Trophoblast cell (in vitro differentiated cells and primary cell): ENCODE measurements at regions not wholly inside any gene's neighbourhood (a gene's known extent, or its start where the extent isn't known, plus 50 kb on each side); places are given as distances from the start of the nearest gene placed in this dataset.
"Not testable (repeated sequence)": the region's sequence is repeated elsewhere in the genome, so short reads cannot be mapped to it uniquely, and the experiment has no call there.

Source experiments
- DNase-seq, 2 donors: peaks; one replicate each; pipeline ENCODE4 v3.0.0-alpha.2; 2016
- H2AFZ ChIP-seq: 2 replicates; pipeline ENCODE4 v1.6.1; 2013; ENCODE audit warnings: low read length, moderate library complexity, mild to moderate bottlenecking; ENCODE audit not compliant: insufficient read depth, poor library complexity
- H2AK5ac ChIP-seq: 2 replicates; pipeline ENCODE4 v1.6.1; 2013; ENCODE audit warnings: mild to moderate bottlenecking, low read length
- H2BK120ac ChIP-seq: 2 replicates; pipeline ENCODE4 v1.6.1; 2013; ENCODE audit warnings: low read length, mild to moderate bottlenecking, moderate library complexity; ENCODE audit not compliant: insufficient read depth, poor library complexity
- H2BK12ac ChIP-seq: 2 replicates; pipeline ENCODE4 v1.6.1; 2013; ENCODE audit warnings: mild to moderate bottlenecking, low read length, moderate library complexity
- H2BK5ac ChIP-seq: 2 replicates; pipeline ENCODE4 v1.6.1; 2013; ENCODE audit warnings: low read length, low read depth, moderate library complexity, mild to moderate bottlenecking; ENCODE audit not compliant: poor library complexity
- H3K14ac ChIP-seq: 2 replicates; pipeline ENCODE4 v1.6.1; 2013; ENCODE audit warnings: mild to moderate bottlenecking, low read length
- H3K18ac ChIP-seq: 2 replicates; pipeline ENCODE4 v1.6.1; 2013; ENCODE audit warnings: mild to moderate bottlenecking, low read length
- H3K23ac ChIP-seq: 2 replicates; pipeline ENCODE4 v1.6.1; 2013; ENCODE audit warnings: low read length
- H3K27ac ChIP-seq: 2 replicates; pipeline ENCODE4 v1.5.1; 2013; ENCODE audit warnings: low read depth, mild to moderate bottlenecking, inconsistent platforms, low read length, moderate library complexity
- H3K27me3 ChIP-seq: 2 replicates; pipeline ENCODE4 v1.6.1; 2013; ENCODE audit warnings: inconsistent platforms, mild to moderate bottlenecking, low read length, moderate library complexity; ENCODE audit not compliant: insufficient read depth
- H3K36me3 ChIP-seq, 2 experiments: 1 replicate in 1 of 2; 2 replicates in 1 of 2; pipeline ENCODE4 v1.6.1; 2013; ENCODE audit warnings: low read length in 2 of 2, mild to moderate bottlenecking in 2 of 2, moderate library complexity in 1 of 2; ENCODE audit not compliant: insufficient read depth in 2 of 2, control insufficient read depth in 1 of 2
- H3K4ac ChIP-seq: 2 replicates; pipeline ENCODE4 v1.6.1; 2013; ENCODE audit warnings: low read depth, mild to moderate bottlenecking, low read length, moderate library complexity
- H3K4me1 ChIP-seq, 2 experiments: 1 replicate in 1 of 2; 2 replicates in 1 of 2; pipeline ENCODE4 v1.6.1; 2013; ENCODE audit warnings: low read length in 2 of 2, mild to moderate bottlenecking in 2 of 2, moderate library complexity in 1 of 2; ENCODE audit not compliant: insufficient read depth in 2 of 2, control insufficient read depth in 1 of 2
- H3K4me2 ChIP-seq: 2 replicates; pipeline ENCODE4 v1.6.1; 2013; ENCODE audit warnings: inconsistent platforms, mild to moderate bottlenecking, low read length, moderate library complexity
- H3K4me3 ChIP-seq: 2 replicates; pipeline ENCODE4 v1.5.1; 2013; ENCODE audit warnings: mild to moderate bottlenecking, low read depth, low read length, inconsistent platforms
- H3K79me1 ChIP-seq: one replicate; pipeline ENCODE4 v1.6.1; 2013; ENCODE audit warnings: low read length
- H3K79me2 ChIP-seq: 2 replicates; pipeline ENCODE4 v1.6.1; 2013; ENCODE audit warnings: low read length, mild to moderate bottlenecking; ENCODE audit not compliant: control insufficient read depth, insufficient read depth, poor library complexity
- H3K9ac ChIP-seq: 2 replicates; pipeline ENCODE4 v1.6.1; 2013; ENCODE audit warnings: mild to moderate bottlenecking, low read length
- H3K9me3 ChIP-seq: 2 replicates; pipeline ENCODE4 v1.6.1; 2013; ENCODE audit warnings: low read depth, mild to moderate bottlenecking, control low read depth, inconsistent platforms, low read length; ENCODE audit not compliant: insufficient read depth
- H4K12ac ChIP-seq: 2 replicates; pipeline ENCODE4 v1.6.1; 2013; ENCODE audit warnings: low read depth, mild to moderate bottlenecking, low read length, moderate library complexity
- H4K8ac ChIP-seq: 2 replicates; pipeline ENCODE4 v1.6.1; 2013; ENCODE audit warnings: low read depth, mild to moderate bottlenecking, low read length, moderate library complexity
- H4K91ac ChIP-seq: one replicate; pipeline ENCODE4 v1.6.1; 2013; ENCODE audit warnings: low read depth, mild to moderate bottlenecking, low read length, moderate library complexity
- WGBS: extraction: QIAGEN DNeasy Blood & Tissue Kit; methylation state at CpG from one replicate; pipeline ENCODE4 v1.1.7; 2013; ENCODE audit warnings: missing lambda C conversion rate; ENCODE audit not compliant: insufficient read length, insufficient coverage; ENCODE audit errors: extremely low coverage; 5-methylcytosine and 5-hydroxymethylcytosine counted together

GRCh38 chr1:2957329-2957728 is 63.9 kb upstream of the ACTRT2 start:
- no peak overlapping the region for H3K4me2 ChIP-seq
- H3K4ac ChIP-seq: no peak overlapping the region
- H3K79me1 ChIP-seq: no peaks in the 10 kb centered on the region
- H3K79me2 ChIP-seq: no peaks in the 10 kb centered on the region
- H3K27me3 ChIP-seq: no peaks in the 10 kb centered on the region
- H3K14ac ChIP-seq: no peak overlapping the region
- H2BK12ac ChIP-seq: no peak overlapping the region
- no peak overlapping the region for H2AK5ac ChIP-seq
- H3K4me1 ChIP-seq: no peaks in the 10 kb centered on the region
- no peak overlapping the region for H3K18ac ChIP-seq
- no peak overlapping the region for H2AFZ ChIP-seq
- no peak overlapping the region for H4K8ac ChIP-seq
- H4K91ac ChIP-seq: no peak overlapping the region
- no peak for DNase-seq
- no peak overlapping the region for H3K9ac ChIP-seq
- H3K9me3 ChIP-seq: peaks cover 50% of the 10 kb centered on the region
- no peaks in the 10 kb centered on the region for H3K36me3 ChIP-seq
- no peak overlapping the region for H2BK5ac ChIP-seq
- H4K12ac ChIP-seq: no peak overlapping the region
- H2BK120ac ChIP-seq: no peak overlapping the region
- H3K27ac ChIP-seq: no peak overlapping the region
- no peak overlapping the region for H3K4me3 ChIP-seq
- no peak overlapping the region for H3K23ac ChIP-seq

- H2AK5ac ChIP-seq, H3K9ac ChIP-seq, H3K27ac ChIP-seq, H2BK120ac ChIP-seq, H3K79me2 ChIP-seq, H3K4me3 ChIP-seq, H4K91ac ChIP-seq, H3K79me1 ChIP-seq, H3K27me3 ChIP-seq, H3K14ac ChIP-seq, H2BK12ac ChIP-seq, H4K12ac ChIP-seq, H2BK5ac ChIP-seq, H3K36me3 ChIP-seq, H2AFZ ChIP-seq, H3K4me2 ChIP-seq, DNase-seq, H3K4ac ChIP-seq, H4K8ac ChIP-seq, H3K18ac ChIP-seq, H3K23ac ChIP-seq, H3K4me1 ChIP-seq: not testable (repeated sequence)
- H3K9me3 ChIP-seq: peaks cover 47% of the 10 kb centered on the region
- WGBS: no CpG with 5 or more reads among the region's 21 CpGs
These were observed 61.4 kb upstream of the ACTRT2 start for GRCh38 chr1:2959881-2960280.

- Histone ChIP-seq H3K4me1 (no peaks in the 10 kb centered on the region), H3K9ac (no peak overlapping the region), H3K9me3 (peaks cover 45% of the 10 kb centered on the region), H3K79me1 (no peaks in the 10 kb centered on the region), H3K27me3 (no peaks in the 10 kb centered on the region), H2BK120ac (no peak overlapping the region), H3K4me2 (no peak overlapping the region), H3K23ac (no peak overlapping the region), H2AK5ac (no peak overlapping the region), H3K79me2 (no peaks in the 10 kb centered on the region), H4K91ac (no peak overlapping the region), H4K12ac (no peak overlapping the region), H3K18ac (no peak overlapping the region), H2AFZ (no peak overlapping the region), H3K36me3 (no peaks in the 10 kb centered on the region), H3K27ac (no peak overlapping the region), H2BK5ac (no peak overlapping the region), H3K4ac (no peak overlapping the region), H3K4me3 (no peak overlapping the region), H3K14ac (no peak overlapping the region), H4K8ac (no peak overlapping the region), H2BK12ac (no peak overlapping the region)
- no peak for DNase-seq
- WGBS: no CpG with 5 or more reads among the region's 7 CpGs
These were observed 60.2 kb upstream of the ACTRT2 start for GRCh38 chr1:2961081-2961480.

GRCh38 chr1:2961661-2962060 is 59.6 kb upstream of the ACTRT2 start:
- H4K12ac ChIP-seq: no peak overlapping the region
- WGBS: no CpG with 5 or more reads among the region's 14 CpGs
- no peak overlapping the region for H4K91ac ChIP-seq
- no peaks in the 10 kb centered on the region for H3K27me3 ChIP-seq
- H2BK12ac ChIP-seq: no peak overlapping the region
- H2BK120ac ChIP-seq: no peak overlapping the region
- H3K4me1 ChIP-seq: no peaks in the 10 kb centered on the region
- peaks cover 51% of the 10 kb centered on the region for H3K9me3 ChIP-seq
- H4K8ac ChIP-seq: no peak overlapping the region
- H3K4me2 ChIP-seq: no peak overlapping the region
- H3K9ac ChIP-seq: no peak overlapping the region
- no peak overlapping the region for H2AFZ ChIP-seq
- no peak overlapping the region for H3K4me3 ChIP-seq
- no peak overlapping the region for H3K27ac ChIP-seq
- DNase-seq: no peak
- H3K36me3 ChIP-seq: no peaks in the 10 kb centered on the region
- H3K79me1 ChIP-seq: no peaks in the 10 kb centered on the region
- no peak overlapping the region for H3K4ac ChIP-seq
- H3K18ac ChIP-seq: no peak overlapping the region
- no peak overlapping the region for H3K23ac ChIP-seq
- H3K79me2 ChIP-seq: no peaks in the 10 kb centered on the region
- H2AK5ac ChIP-seq: no peak overlapping the region
- H3K14ac ChIP-seq: no peak overlapping the region
- no peak overlapping the region for H2BK5ac ChIP-seq
